Mesenchymal stem cell (in vitro differentiated cells and primary cell): ENCODE measurements at regions not wholly inside any gene's neighbourhood (a gene's known extent, or its start where the extent isn't known, plus 50 kb on each side); places are given as distances from the start of the nearest gene placed in this dataset.
A peak's percentile ranks its signal among the peaks of the same experiment; 100 is the strongest.

Experiments used
- DNase-seq: peaks from one replicate; pipeline ENCODE4 v3.0.0-alpha.2; 2013
- H2AFZ ChIP-seq: one replicate; pipeline ENCODE4 v1.6.1; 2013; ENCODE audit warnings: low read depth, mild to moderate bottlenecking, control low read depth, inconsistent platforms, low read length, moderate library complexity
- H2AK5ac ChIP-seq: 2 replicates; pipeline ENCODE4 v1.6.1; 2013; ENCODE audit warnings: low read length, moderate library complexity, mild to moderate bottlenecking, inconsistent platforms; ENCODE audit not compliant: severe bottlenecking
- H2BK120ac ChIP-seq: one replicate; pipeline ENCODE4 v1.6.1; 2013; ENCODE audit warnings: low read depth, mild to moderate bottlenecking, inconsistent platforms, low read length, moderate library complexity
- H2BK12ac ChIP-seq, 2 experiments: one replicate each; pipeline ENCODE4 v1.6.1; 2013; ENCODE audit warnings: inconsistent platforms in 2 of 2, low read length in 2 of 2, mild to moderate bottlenecking in 2 of 2, moderate library complexity in 2 of 2, control low read depth in 1 of 2
- H2BK15ac ChIP-seq: one replicate; pipeline ENCODE4 v1.6.1; 2013; ENCODE audit warnings: mild to moderate bottlenecking, low read depth, inconsistent platforms; ENCODE audit not compliant: poor library complexity, severe bottlenecking
- H2BK5ac ChIP-seq: 2 replicates; pipeline ENCODE4 v1.6.1; 2013; ENCODE audit warnings: low read depth, mild to moderate bottlenecking, low read length, control low read depth, inconsistent platforms; ENCODE audit not compliant: poor library complexity, severe bottlenecking
- H3K14ac ChIP-seq, 2 experiments: one replicate each; pipeline ENCODE4 v1.6.1; 2013; ENCODE audit warnings: inconsistent platforms in 2 of 2, low read length in 2 of 2, control low read depth in 1 of 2, mild to moderate bottlenecking in 1 of 2, moderate library complexity in 1 of 2
- H3K18ac ChIP-seq, 2 experiments: one replicate each; pipeline ENCODE4 v1.6.1; 2013; ENCODE audit warnings: inconsistent platforms in 2 of 2, low read length in 2 of 2, control low read depth in 1 of 2, low read depth in 1 of 2, mild to moderate bottlenecking in 1 of 2
- H3K23ac ChIP-seq, 2 experiments: one replicate each; pipeline ENCODE4 v1.6.1; 2013; ENCODE audit warnings: inconsistent platforms in 2 of 2, low read length in 2 of 2, mild to moderate bottlenecking in 2 of 2, moderate library complexity in 2 of 2, control low read depth in 1 of 2
- H3K27ac ChIP-seq: 2 replicates; pipeline ENCODE4 v1.5.1; 2013; ENCODE audit warnings: mild to moderate bottlenecking, moderate library complexity, low read length, control low read depth, inconsistent platforms; ENCODE audit not compliant: poor library complexity, severe bottlenecking
- H3K27me3 ChIP-seq, 2 experiments: 2 replicates each; pipeline versions ENCODE4 v1.6.1 to v1.7.0; 2013; ENCODE audit warnings: low read length in 2 of 2, mild to moderate bottlenecking in 2 of 2, moderate library complexity in 2 of 2, control low read depth in 1 of 2, inconsistent platforms in 1 of 2; ENCODE audit not compliant: control insufficient read depth in 1 of 2, insufficient read depth in 1 of 2
- H3K36me3 ChIP-seq, 2 experiments: 2 replicates each; pipeline versions ENCODE4 v1.6.1 to v1.7.0; 2013; ENCODE audit warnings: low read length in 2 of 2, control low read depth in 1 of 2, inconsistent platforms in 1 of 2, low read depth in 1 of 2, mild to moderate bottlenecking in 1 of 2; ENCODE audit not compliant: insufficient read depth in 2 of 2, control insufficient read depth in 1 of 2
- H3K4ac ChIP-seq, 2 experiments: one replicate each; pipeline ENCODE4 v1.6.1; 2013; ENCODE audit warnings: inconsistent platforms in 2 of 2, low read length in 2 of 2, mild to moderate bottlenecking in 2 of 2, moderate library complexity in 2 of 2, control low read depth in 1 of 2, low read depth in 1 of 2
- H3K4me1 ChIP-seq: 2 replicates; pipeline ENCODE4 v1.6.1; 2013; ENCODE audit warnings: low read depth, low read length, control low read depth; ENCODE audit not compliant: control insufficient read depth, insufficient read depth
- H3K4me2 ChIP-seq: 2 replicates; pipeline ENCODE4 v1.6.1; 2013; ENCODE audit warnings: low read length, mild to moderate bottlenecking, inconsistent platforms; ENCODE audit not compliant: poor library complexity, severe bottlenecking
- H3K4me3 ChIP-seq, 2 experiments: 2 replicates each; pipeline versions ENCODE4 v1.5.1 to v1.7.0; 2013; ENCODE audit warnings: low read length in 2 of 2, mild to moderate bottlenecking in 2 of 2, control low read depth in 1 of 2, low read depth in 1 of 2; ENCODE audit not compliant: insufficient read depth in 1 of 2
- H3K79me1 ChIP-seq: replicated peaks from 2 replicates; pipeline ENCODE4 v1.6.1; 2013; ENCODE audit warnings: mild to moderate bottlenecking, control low read depth, low read length, inconsistent platforms; ENCODE audit not compliant: poor library complexity, severe bottlenecking
- H3K9ac ChIP-seq: 2 replicates; pipeline ENCODE4 v1.7.0; 2013; ENCODE audit warnings: mild to moderate bottlenecking, low read length, moderate library complexity
- H3K9me3 ChIP-seq: 2 replicates; pipeline ENCODE4 v1.7.0; 2013; ENCODE audit warnings: mild to moderate bottlenecking, low read length; ENCODE audit not compliant: control insufficient read depth
- H4K8ac ChIP-seq: one replicate; pipeline ENCODE4 v1.6.1; 2013; ENCODE audit warnings: inconsistent platforms, mild to moderate bottlenecking, low read length, moderate library complexity
- H4K91ac ChIP-seq: one replicate; pipeline ENCODE4 v1.6.1; 2013; ENCODE audit warnings: mild to moderate bottlenecking, low read length, inconsistent platforms
- WGBS: methylation state at CpG from one replicate; pipeline ENCODE4 v1.1.7; 2013; ENCODE audit warnings: mixed read lengths; 5-methylcytosine and 5-hydroxymethylcytosine counted together

DNA sequence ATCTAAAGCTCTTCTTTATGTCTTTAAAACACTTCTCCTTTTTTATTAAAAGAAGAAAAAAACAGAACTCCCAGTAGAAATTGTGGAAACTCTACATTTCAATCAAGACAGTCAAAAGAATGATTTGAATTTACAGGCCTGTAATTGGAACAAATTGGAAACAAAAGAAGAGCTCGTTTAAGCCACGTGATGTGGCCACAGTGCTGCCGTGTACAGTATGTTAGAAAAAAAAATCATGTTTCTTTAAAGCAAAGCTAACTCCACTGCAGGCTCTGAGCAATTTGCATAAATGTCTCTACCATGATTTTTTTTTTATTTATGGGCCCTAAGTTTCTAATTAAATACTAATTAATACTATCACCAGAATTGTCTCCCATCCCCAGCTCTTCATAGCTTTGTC, 325.6 kb downstream of the ZSWIM6 start:
- no peak overlapping the region for H2AK5ac ChIP-seq
- no peak overlapping the region for H3K4me2 ChIP-seq
- H2BK12ac ChIP-seq = no peak overlapping the region
- H3K27me3 ChIP-seq = peaks cover 13 to 35% of the 10 kb centered on the region in 2 experiments
- no peak overlapping the region for H2BK5ac ChIP-seq
- peaks cover 2% of the 10 kb centered on the region for H3K4me1 ChIP-seq
- H3K14ac ChIP-seq = no peak overlapping the region
- H2BK15ac ChIP-seq = no peak overlapping the region
- H2BK120ac ChIP-seq = no peak overlapping the region
- no peaks in the 10 kb centered on the region for H3K9me3 ChIP-seq
- no peak overlapping the region for H3K4ac ChIP-seq
- H2AFZ ChIP-seq = no peak overlapping the region
- WGBS = 100% methylated on average over 2 of the region's 3 CpGs
- no peak overlapping the region for H3K4me3 ChIP-seq
- no peak for DNase-seq
- H4K91ac ChIP-seq = no peak overlapping the region
- H3K9ac ChIP-seq = no peak overlapping the region
- no peak overlapping the region for H3K23ac ChIP-seq
- no peaks in the 10 kb centered on the region for H3K36me3 ChIP-seq
- H3K79me1 ChIP-seq = no peaks in the 10 kb centered on the region
- H3K18ac ChIP-seq = no peak overlapping the region
- H4K8ac ChIP-seq = no peak overlapping the region
- H3K27ac ChIP-seq = no peak overlapping the region

DNA sequence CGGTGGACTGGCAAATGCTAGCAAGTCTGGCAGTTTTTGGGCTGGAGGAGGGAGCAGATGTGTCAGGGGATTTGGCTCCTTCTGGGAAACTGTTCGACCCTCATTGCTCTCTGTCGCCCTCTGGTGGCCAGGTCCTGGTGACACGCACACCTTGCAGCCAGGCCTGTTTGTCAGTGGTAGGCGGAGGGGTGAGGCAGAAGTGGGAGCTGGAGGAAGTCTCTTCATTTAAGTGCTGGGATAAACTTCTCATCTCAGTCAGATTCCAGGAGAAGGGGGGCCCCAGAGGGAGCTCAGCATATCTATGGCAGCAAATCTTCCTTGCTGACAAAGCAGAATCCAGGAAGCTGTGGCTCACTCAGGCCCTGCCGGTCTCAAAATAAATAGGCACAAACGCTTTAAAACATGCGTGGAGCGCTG, 326.5 kb downstream of the ZSWIM6 start:
- Histone ChIP-seq H2BK15ac (no peak overlapping the region), H4K91ac (no peak overlapping the region), H3K36me3 (no peaks in the 10 kb centered on the region), H3K9ac (no peak overlapping the region), H2AFZ (no peak overlapping the region), H3K27ac (no peak overlapping the region), H3K27me3 (peaks cover 19 to 44% of the 10 kb centered on the region in 2 experiments), H2AK5ac (no peak overlapping the region), H2BK12ac (no peak overlapping the region), H2BK120ac (no peak overlapping the region), H3K14ac (no peak overlapping the region), H4K8ac (no peak overlapping the region), H3K4ac (no peak overlapping the region), H3K79me1 (no peaks in the 10 kb centered on the region), H2BK5ac (no peak overlapping the region), H3K23ac (no peak overlapping the region), H3K9me3 (no peaks in the 10 kb centered on the region), H3K4me1 (peaks cover 2% of the 10 kb centered on the region), H3K4me3 (no peak overlapping the region), H3K18ac (no peak overlapping the region), H3K4me2 (no peak overlapping the region)
- WGBS = 39% methylated on average over 9 of the region's 9 CpGs
- peak; percentile 66 for DNase-seq

DNA sequence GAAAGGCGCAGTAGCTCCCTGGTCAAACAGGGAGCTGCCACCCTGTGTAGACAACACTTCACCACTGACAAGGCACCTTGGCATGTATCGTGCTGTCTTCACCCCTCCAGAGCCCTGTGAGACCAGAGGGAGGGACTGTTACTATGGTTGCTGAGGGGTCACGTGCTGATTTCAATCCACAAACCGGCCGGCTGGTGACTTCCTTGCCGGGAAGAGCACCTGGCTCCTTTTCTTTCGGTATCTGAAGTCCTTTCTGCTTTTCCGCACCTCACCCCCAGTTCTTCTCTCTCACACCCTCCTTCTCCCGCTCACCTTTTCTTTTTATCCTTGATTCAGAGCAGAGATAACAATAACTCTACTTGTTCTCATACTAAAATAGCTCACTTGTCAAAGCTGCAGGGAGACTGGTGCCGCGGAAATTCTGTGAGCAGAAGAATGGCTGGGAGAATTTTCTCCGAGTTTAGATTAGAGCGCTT, 327.2 kb downstream of the ZSWIM6 start:
- H3K4me2 ChIP-seq = no peak overlapping the region
- no peak overlapping the region for H2AK5ac ChIP-seq
- H3K4me1 ChIP-seq = peaks cover 2% of the 10 kb centered on the region
- no peaks in the 10 kb centered on the region for H3K36me3 ChIP-seq
- H2BK12ac ChIP-seq = no peak overlapping the region
- no peak overlapping the region for H4K8ac ChIP-seq
- no peak overlapping the region for H3K27ac ChIP-seq
- H4K91ac ChIP-seq = no peak overlapping the region
- no peak overlapping the region for H2BK120ac ChIP-seq
- no peak for DNase-seq
- H2AFZ ChIP-seq = no peak overlapping the region
- no peaks in the 10 kb centered on the region for H3K79me1 ChIP-seq
- no peak overlapping the region for H3K9ac ChIP-seq
- peaks cover 20 to 50% of the 10 kb centered on the region in 2 experiments for H3K27me3 ChIP-seq
- no peak overlapping the region for H2BK5ac ChIP-seq
- WGBS = 60% methylated on average over 13 of the region's 13 CpGs
- no peak overlapping the region for H2BK15ac ChIP-seq
- no peaks in the 10 kb centered on the region for H3K9me3 ChIP-seq
- H3K14ac ChIP-seq = no peak overlapping the region
- no peak overlapping the region for H3K4ac ChIP-seq
- H3K18ac ChIP-seq = no peak overlapping the region
- no peak overlapping the region for H3K4me3 ChIP-seq
- H3K23ac ChIP-seq = no peak overlapping the region

DNA sequence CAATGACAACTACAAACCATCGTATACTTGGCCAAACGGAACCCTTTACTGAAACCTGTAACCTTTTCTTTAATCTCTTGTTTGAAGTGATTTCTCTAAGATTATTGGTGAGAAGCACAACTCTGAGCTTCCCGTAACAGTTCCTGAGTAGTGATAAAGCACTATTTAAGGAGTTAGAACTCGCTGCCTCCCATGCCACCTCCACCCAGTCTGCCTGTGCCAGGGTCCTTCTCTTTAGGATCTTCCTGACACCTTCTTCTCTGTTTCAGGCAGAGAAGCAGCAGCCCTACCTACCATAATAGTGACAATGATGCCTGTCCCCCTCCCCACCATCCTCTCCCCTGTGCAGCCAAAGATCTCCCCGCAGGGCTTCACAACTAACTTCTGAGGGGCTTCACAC, 330.6 kb downstream of the ZSWIM6 start:
- Histone ChIP-seq H2BK5ac (no peak overlapping the region), H3K23ac (no peak overlapping the region), H2BK15ac (no peak overlapping the region), H3K9ac (no peak overlapping the region), H2BK12ac (no peak overlapping the region), H3K4ac (no peak overlapping the region), H2BK120ac (no peak overlapping the region), H3K79me1 (no peaks in the 10 kb centered on the region), H3K14ac (no peak overlapping the region), H4K91ac (no peak overlapping the region), H3K18ac (no peak overlapping the region), H3K4me2 (no peak overlapping the region), H2AFZ (no peak overlapping the region), H2AK5ac (no peak overlapping the region), H4K8ac (no peak overlapping the region), H3K36me3 (peaks cover 0 to 2% of the 10 kb centered on the region in 2 experiments), H3K27me3 (peaks cover 25 to 62% of the 10 kb centered on the region in 2 experiments), H3K4me1 (no peaks in the 10 kb centered on the region), H3K4me3 (no peak overlapping the region), H3K27ac (no peak overlapping the region), H3K9me3 (no peaks in the 10 kb centered on the region)
- 96% methylated on average over 3 of the region's 5 CpGs for WGBS
- DNase-seq = no peak
